ENCODE measurements at regions not wholly inside any gene's neighbourhood (a gene's known extent, or its start where the extent isn't known, plus 50 kb on each side); places are given as distances from the start of the nearest gene placed in this dataset.

DNA sequence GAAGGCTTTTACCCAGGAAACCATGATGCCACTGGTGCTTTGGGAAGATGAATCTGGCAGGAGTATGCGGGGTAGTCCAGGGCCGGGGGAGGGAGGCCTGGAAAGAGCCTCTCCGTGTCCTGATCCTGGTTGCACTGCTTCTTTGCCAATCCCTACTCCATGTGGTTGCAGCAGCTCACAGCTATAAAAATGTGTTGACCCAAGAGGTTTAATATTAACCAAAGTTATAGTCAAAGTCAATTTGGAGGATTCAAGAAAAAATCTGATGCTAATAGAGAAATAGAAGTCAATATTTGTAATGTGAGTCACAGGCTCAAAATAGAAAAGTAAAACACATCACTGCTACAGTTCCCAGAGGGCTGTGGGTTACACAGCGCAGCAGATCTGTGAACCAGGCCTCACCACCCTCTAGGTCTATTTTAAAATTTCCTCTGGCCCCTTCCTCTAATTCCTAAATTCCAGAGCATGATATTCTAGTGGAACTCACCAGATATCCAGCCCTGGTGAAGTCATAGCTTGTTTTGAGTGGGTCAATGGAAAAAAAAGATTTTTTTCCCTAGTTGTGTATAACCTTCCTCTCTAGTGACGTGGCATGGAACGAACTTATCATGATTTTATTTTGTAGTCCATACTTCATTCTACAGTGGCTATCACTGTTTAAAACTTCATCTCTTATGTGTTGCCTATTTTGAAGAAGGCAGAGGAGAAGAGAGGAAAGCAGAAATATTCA, 63.2 kb upstream of the BMP2 start (continued):
- TF ChIP-seq, protein P1, sequence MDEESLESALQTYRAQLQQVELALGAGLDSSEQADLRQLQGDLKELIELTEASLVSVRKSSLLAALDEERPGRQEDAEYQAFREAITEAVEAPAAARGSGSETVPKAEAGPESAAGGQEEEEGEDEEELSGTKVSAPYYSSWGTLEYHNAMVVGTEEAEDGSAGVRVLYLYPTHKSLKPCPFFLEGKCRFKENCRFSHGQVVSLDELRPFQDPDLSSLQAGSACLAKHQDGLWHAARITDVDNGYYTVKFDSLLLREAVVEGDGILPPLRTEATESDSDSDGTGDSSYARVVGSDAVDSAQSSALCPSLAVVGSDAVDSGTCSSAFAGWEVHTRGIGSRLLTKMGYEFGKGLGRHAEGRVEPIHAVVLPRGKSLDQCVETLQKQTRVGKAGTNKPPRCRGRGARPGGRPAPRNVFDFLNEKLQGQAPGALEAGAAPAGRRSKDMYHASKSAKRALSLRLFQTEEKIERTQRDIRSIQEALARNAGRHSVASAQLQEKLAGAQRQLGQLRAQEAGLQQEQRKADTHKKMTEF (CRISPR knock-in tag; IDR thresholded peaks at IDR 0.05), result peak; percentile 95
- peak; percentile 90; the same call in 1 of the 2 replicates for TF ChIP-seq JUNB (CRISPR knock-in tag; IDR thresholded peaks at IDR 0.05; ENCODE audit: borderline replicate concordance)
- TF ChIP-seq ZNF235 (CRISPR knock-in tag; IDR thresholded peaks at IDR 0.05; ENCODE audit: borderline replicate concordance), result no peak
- TF ChIP-seq NRL (CRISPR knock-in tag; IDR thresholded peaks at IDR 0.05; ENCODE audit: borderline replicate concordance), result no peak
- TF ChIP-seq ZNF337 (CRISPR knock-in tag; IDR thresholded peaks at IDR 0.05; ENCODE audit: borderline replicate concordance, low read depth), result no peak
- TF ChIP-seq RARA (CRISPR knock-in tag; IDR thresholded peaks at IDR 0.05), result peak; percentile 78
- TF ChIP-seq, protein P2, sequence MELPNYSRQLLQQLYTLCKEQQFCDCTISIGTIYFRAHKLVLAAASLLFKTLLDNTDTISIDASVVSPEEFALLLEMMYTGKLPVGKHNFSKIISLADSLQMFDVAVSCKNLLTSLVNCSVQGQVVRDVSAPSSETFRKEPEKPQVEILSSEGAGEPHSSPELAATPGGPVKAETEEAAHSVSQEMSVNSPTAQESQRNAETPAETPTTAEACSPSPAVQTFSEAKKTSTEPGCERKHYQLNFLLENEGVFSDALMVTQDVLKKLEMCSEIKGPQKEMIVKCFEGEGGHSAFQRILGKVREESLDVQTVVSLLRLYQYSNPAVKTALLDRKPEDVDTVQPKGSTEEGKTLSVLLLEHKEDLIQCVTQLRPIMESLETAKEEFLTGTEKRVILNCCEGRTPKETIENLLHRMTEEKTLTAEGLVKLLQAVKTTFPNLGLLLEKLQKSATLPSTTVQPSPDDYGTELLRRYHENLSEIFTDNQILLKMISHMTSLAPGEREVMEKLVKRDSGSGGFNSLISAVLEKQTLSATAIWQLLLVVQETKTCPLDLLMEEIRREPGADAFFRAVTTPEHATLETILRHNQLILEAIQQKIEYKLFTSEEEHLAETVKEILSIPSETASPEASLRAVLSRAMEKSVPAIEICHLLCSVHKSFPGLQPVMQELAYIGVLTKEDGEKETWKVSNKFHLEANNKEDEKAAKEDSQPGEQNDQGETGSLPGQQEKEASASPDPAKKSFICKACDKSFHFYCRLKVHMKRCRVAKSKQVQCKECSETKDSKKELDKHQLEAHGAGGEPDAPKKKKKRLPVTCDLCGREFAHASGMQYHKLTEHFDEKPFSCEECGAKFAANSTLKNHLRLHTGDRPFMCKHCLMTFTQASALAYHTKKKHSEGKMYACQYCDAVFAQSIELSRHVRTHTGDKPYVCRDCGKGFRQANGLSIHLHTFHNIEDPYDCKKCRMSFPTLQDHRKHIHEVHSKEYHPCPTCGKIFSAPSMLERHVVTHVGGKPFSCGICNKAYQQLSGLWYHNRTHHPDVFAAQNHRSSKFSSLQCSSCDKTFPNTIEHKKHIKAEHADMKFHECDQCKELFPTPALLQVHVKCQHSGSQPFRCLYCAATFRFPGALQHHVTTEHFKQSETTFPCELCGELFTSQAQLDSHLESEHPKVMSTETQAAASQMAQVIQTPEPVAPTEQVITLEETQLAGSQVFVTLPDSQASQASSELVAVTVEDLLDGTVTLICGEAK (IDR thresholded peaks at IDR 0.05), result no peak
- TF ChIP-seq, protein P2 (CRISPR knock-in tag; IDR thresholded peaks at IDR 0.05), result no peak
- TF ChIP-seq GPN1 (CRISPR knock-in tag; IDR thresholded peaks at IDR 0.05; ENCODE audit: borderline replicate concordance), result no peak
- TF ChIP-seq ZNF326 (CRISPR knock-in tag; IDR thresholded peaks at IDR 0.05; ENCODE audit: borderline replicate concordance), result no peak
- peak; percentile 64; the same call in 1 of the 2 replicates for TF ChIP-seq ZNF607 (CRISPR knock-in tag; IDR thresholded peaks at IDR 0.05; ENCODE audit: borderline replicate concordance)
- TF ChIP-seq, protein P3, sequence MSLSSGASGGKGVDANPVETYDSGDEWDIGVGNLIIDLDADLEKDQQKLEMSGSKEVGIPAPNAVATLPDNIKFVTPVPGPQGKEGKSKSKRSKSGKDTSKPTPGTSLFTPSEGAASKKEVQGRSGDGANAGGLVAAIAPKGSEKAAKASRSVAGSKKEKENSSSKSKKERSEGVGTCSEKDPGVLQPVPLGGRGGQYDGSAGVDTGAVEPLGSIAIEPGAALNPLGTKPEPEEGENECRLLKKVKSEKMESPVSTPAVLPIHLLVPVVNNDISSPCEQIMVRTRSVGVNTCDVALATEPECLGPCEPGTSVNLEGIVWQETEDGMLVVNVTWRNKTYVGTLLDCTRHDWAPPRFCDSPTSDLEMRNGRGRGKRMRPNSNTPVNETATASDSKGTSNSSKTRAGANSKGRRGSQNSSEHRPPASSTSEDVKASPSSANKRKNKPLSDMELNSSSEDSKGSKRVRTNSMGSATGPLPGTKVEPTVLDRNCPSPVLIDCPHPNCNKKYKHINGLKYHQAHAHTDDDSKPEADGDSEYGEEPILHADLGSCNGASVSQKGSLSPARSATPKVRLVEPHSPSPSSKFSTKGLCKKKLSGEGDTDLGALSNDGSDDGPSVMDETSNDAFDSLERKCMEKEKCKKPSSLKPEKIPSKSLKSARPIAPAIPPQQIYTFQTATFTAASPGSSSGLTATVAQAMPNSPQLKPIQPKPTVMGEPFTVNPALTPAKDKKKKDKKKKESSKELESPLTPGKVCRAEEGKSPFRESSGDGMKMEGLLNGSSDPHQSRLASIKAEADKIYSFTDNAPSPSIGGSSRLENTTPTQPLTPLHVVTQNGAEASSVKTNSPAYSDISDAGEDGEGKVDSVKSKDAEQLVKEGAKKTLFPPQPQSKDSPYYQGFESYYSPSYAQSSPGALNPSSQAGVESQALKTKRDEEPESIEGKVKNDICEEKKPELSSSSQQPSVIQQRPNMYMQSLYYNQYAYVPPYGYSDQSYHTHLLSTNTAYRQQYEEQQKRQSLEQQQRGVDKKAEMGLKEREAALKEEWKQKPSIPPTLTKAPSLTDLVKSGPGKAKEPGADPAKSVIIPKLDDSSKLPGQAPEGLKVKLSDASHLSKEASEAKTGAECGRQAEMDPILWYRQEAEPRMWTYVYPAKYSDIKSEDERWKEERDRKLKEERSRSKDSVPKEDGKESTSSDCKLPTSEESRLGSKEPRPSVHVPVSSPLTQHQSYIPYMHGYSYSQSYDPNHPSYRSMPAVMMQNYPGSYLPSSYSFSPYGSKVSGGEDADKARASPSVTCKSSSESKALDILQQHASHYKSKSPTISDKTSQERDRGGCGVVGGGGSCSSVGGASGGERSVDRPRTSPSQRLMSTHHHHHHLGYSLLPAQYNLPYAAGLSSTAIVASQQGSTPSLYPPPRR (CRISPR knock-in tag; IDR thresholded peaks at IDR 0.05; ENCODE audit: borderline replicate concordance), result peak; percentile 77; the same call in 1 of the 2 replicates
- no peak for TF ChIP-seq TAF15 (IDR thresholded peaks at IDR 0.05; ENCODE audit: low read depth, low read length, poor library complexity, severe bottlenecking)
